ENCODE measurements at regions not wholly inside any gene's neighbourhood (a gene's known extent, or its start where the extent isn't known, plus 50 kb on each side); places are given as distances from the start of the nearest gene placed in this dataset.

DNA sequence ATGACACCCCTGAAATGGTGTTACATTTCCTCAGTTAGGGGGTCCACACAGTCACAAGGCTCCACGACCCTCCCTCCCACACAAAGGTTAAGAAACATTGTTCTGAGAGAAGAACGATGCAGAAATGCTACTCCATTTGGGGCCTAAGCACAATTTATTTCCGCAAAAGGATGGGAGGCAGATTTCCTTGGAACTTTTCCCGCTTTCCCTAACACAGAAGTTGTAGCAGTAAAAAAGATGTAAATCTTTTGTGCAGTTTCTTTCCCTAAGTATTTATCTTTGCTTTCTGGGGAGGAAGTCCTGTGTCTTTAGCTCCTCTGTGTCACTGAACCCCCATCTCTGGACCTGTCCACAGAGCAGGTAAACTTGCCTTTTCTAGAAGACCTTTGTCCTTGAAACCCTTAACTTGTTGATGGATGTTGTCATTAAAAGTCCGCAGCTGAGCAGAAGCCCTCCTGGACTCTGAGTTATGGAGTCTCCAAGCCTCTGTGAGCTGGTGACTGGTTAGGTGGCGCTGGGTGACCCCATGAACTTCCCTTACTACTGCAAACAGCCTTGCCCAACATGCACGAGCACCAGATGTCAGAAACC, 67.2 kb upstream of the SHISA3 start:
- no peak for DNase-seq (ENCODE audit: low spot score)

DNA sequence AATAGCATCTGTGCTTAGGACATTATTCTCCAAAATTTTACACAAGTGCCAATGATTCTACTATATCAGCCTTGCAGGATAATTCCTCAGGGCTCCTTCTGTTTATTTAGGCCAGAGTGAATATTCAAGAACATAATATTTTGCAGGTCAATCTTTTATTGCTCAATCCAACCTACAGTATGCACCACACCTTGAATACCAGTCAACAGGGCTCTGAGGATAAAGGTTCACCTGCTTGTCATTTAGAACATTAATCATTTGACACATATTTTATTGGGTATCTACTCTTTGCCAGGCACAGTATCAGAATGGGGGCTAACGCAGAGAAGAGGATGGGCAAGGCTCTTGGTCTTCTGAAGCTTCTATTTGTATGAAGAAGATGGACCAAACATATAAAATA, 66.2 kb upstream of the SHISA3 start:
- no peak for DNase-seq (ENCODE audit: low spot score)

DNA sequence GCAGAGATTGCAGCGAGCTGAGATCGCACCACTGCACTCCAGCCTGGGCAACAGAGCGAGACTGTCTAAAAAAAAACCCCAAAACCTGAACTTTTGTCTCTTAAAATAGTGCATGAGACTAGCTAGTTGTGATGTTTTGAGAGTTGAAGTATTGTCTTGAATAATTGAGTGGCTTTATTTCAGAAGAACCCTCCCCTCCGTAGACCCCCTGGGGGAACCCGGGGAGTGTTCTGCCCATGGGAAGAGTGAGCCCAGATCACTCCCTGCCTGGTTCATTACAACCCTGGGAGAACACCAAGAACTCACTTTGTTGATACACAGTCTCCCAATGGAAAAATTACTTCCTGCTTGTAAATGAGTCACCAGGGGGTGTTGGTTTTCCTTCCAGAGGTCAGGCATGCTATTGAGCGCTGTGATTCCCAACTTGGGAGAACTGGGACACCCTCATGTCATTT, 65.3 kb upstream of the SHISA3 start:
- DNase-seq (ENCODE audit: low spot score) = peak; percentile 83

DNA sequence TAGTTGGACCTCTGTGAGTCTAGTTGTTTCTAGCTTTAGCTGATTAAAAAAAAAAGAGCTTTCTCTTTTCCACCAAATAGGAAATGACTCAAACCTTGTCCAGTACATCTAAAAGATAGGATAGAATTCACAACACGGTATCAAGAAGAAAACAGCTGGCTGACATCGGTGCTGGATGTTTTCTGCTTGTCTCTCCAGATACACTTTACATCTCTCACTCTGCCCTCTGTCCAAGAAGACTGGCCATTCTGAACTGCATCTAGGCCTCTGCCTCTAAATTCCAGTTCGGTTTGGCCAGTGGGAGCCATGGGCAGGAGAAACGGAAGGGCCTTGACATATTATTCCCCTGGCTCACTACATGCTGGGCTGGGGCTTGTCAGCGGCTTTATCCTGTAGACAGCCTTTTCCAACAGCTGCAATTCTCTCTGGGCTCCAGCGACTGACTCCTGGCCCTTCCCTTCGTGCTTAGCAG, 57.3 kb upstream of the SHISA3 start:
- DNase-seq (ENCODE audit: low spot score) = no peak

GRCh38 chr4:42341518-42342026, 55.7 kb upstream of the SHISA3 start:
- no peak for DNase-seq (ENCODE audit: low spot score)

GRCh38 chr4:42342459-42342858, 54.8 kb upstream of the SHISA3 start:
- no peak for DNase-seq (ENCODE audit: low spot score)

- DNase-seq (ENCODE audit: low spot score) = peak; percentile 38
These were observed 53.0 kb upstream of the SHISA3 start for GRCh38 chr4:42344309-42344708.

DNA sequence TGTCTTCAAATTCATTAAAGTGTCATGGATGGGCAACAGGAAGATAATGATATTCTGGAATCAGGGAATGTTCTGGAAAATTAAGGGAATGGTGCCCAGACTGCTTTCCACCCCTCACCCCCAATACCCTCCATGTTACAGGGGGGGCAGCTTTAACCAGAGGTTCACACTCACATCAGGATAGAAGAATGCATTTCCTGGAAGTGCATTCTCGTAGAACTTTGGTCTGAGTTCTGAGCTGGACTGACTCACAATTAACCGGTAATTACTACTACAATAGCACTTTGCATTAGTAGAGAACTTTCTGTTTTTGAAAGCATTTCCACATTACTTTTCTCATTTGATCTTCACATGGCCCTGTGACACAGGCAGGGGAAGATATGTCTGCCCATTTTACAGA, 52.5 kb upstream of the SHISA3 start:
- peak; percentile 55 for DNase-seq (ENCODE audit: low spot score)

- DNase-seq (ENCODE audit: low spot score) = no peak
These were observed 51.2 kb upstream of the SHISA3 start for GRCh38 chr4:42345962-42346544.

DNA sequence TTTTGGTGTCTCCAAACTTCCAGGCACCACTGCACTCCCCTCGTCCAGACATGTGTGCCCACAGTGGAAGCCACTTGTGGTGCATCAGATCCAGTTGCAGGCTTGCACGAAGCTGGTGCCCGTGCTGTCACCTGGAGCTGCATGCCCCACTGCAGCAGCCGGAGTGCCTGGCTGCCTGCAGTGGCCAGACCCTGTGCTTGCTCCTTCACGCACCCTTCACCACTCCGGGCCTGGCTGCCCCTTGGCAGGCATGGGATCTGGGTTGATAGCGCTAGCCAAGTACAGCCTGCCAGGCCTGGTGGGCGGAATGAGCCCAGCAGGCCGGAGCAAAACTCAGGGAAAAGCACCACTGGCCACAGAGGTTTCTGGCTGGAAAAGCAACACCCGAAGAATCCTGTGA, 50.2 kb upstream of the SHISA3 start:
- DNase-seq (ENCODE audit: low spot score) = no peak

Measured in kidney tubule cell (primary cell).